IMR-90 (cell line): ENCODE measurements at regions not wholly inside any gene's neighbourhood (a gene's known extent, or its start where the extent isn't known, plus 50 kb on each side); places are given as distances from the start of the nearest gene placed in this dataset.

Experiments used
- ATAC-seq: fragments of 200-7000 bp; cut with Tn5 transposase; 2 replicates; pipeline ENCODE4 v1.9.1; 2020; ENCODE audit warnings: low read depth, mild to moderate bottlenecking, moderate library complexity
- BruUV-seq: library from RNA; stranded (reverse); fragments of 400-500 nt; replicated peaks from 2 replicates; lab custom pipeline; 2021; lab: Mats Ljungman, UMichigan
- CTCF ChIA-PET: fragments of 300-600 bp; formaldehyde crosslinking; extraction: SDS; loops from one replicate; lab custom pipeline; 2021; ENCODE audit warnings: antibody characterized with exemption; lab: Yijun Ruan, JAX
- POLR2A ChIA-PET: fragments of 300-600 bp; sonication (Branson Sonifier 250); formaldehyde crosslinking; loops from one replicate; lab custom pipeline; 2022; ENCODE audit warnings: antibody characterized with exemption; ENCODE audit not compliant: unreplicated experiment; lab: Charles Lee
- DNase-seq: peaks from one replicate; pipeline ENCODE4 v3.0.0; 2013
- H2AFZ ChIP-seq: replicated peaks from 2 replicates; pipeline ENCODE3; 2013; ENCODE audit warnings: low read length, mild to moderate bottlenecking; ENCODE audit not compliant: poor library complexity
- H2AK5ac ChIP-seq: 2 replicates; pipeline ENCODE4 v1.6.1; 2013; ENCODE audit warnings: low read depth, low read length, inconsistent platforms
- H2AK9ac ChIP-seq: replicated peaks from 2 replicates; pipeline ENCODE3; 2013; ENCODE audit warnings: mild to moderate bottlenecking, low read depth, low read length, moderate library complexity; ENCODE audit not compliant: poor library complexity
- H2BK120ac ChIP-seq: 2 replicates; pipeline ENCODE4 v1.6.1; 2013; ENCODE audit warnings: low read depth, low read length, inconsistent platforms
- H2BK15ac ChIP-seq: 3 replicates; pipeline ENCODE4 v1.6.1; 2013; ENCODE audit warnings: low read depth, low read length, inconsistent platforms
- H2BK20ac ChIP-seq: 2 replicates; pipeline ENCODE4 v1.6.1; 2013; ENCODE audit warnings: low read depth, mild to moderate bottlenecking, inconsistent platforms, low read length, moderate library complexity
- H2BK5ac ChIP-seq: 2 replicates; pipeline ENCODE4 v1.6.1; 2013; ENCODE audit warnings: mild to moderate bottlenecking, low read depth, low read length, inconsistent platforms; ENCODE audit not compliant: poor library complexity, severe bottlenecking
- H3K14ac ChIP-seq: replicated peaks from 2 replicates; pipeline ENCODE4 v1.6.1; 2013; ENCODE audit warnings: low read depth, low read length, inconsistent platforms
- H3K18ac ChIP-seq: 2 replicates; pipeline ENCODE4 v1.6.1; 2013; ENCODE audit warnings: low read depth, low read length, control low read depth
- H3K23ac ChIP-seq: 2 replicates; pipeline ENCODE4 v1.6.1; 2013; ENCODE audit warnings: low read depth, low read length, inconsistent platforms
- H3K27ac ChIP-seq: 2 replicates; pipeline ENCODE4 v1.5.1; 2013; ENCODE audit warnings: mild to moderate bottlenecking, control low read depth, low read length; ENCODE audit not compliant: insufficient read depth
- H3K27me3 ChIP-seq: 2 replicates; pipeline ENCODE4 v1.6.1; 2013; ENCODE audit warnings: low read length; ENCODE audit not compliant: control insufficient read depth, insufficient read depth
- H3K36me3 ChIP-seq: 2 replicates; pipeline ENCODE4 v1.6.1; 2013; ENCODE audit warnings: low read length, mixed read lengths; ENCODE audit not compliant: control insufficient read depth, insufficient read depth
- H3K4ac ChIP-seq: 2 replicates; pipeline ENCODE4 v1.6.1; 2013; ENCODE audit warnings: low read depth, low read length, inconsistent platforms
- H3K4me1 ChIP-seq: 2 replicates; pipeline ENCODE4 v1.6.1; 2013; ENCODE audit warnings: low read length, mixed read lengths; ENCODE audit not compliant: control insufficient read depth, insufficient read depth
- H3K4me2 ChIP-seq: 2 replicates; pipeline ENCODE4 v1.6.1; 2013; ENCODE audit warnings: low read depth, mild to moderate bottlenecking, control low read depth, low read length, moderate library complexity
- H3K4me3 ChIP-seq: 2 replicates; pipeline ENCODE4 v1.5.1; 2013; ENCODE audit warnings: low read depth, mild to moderate bottlenecking, control low read depth, low read length, moderate library complexity; ENCODE audit not compliant: insufficient read depth
- H3K56ac ChIP-seq: 2 replicates; pipeline ENCODE4 v1.6.1; 2013; ENCODE audit warnings: low read length, inconsistent platforms; ENCODE audit not compliant: insufficient read depth; ENCODE audit errors: extremely low read depth
- H3K79me1 ChIP-seq, 2 experiments: 2 replicates each; pipeline ENCODE4 v1.6.1; 2013; ENCODE audit warnings: low read length in 2 of 2, inconsistent platforms in 1 of 2, low read depth in 1 of 2
- H3K9ac ChIP-seq: 2 replicates; pipeline ENCODE4 v1.6.1; 2013; ENCODE audit warnings: low read depth, low read length, control low read depth
- H3K9me1 ChIP-seq: 2 replicates; pipeline ENCODE4 v1.6.1; 2013; ENCODE audit warnings: low read length, inconsistent platforms; ENCODE audit not compliant: insufficient read depth
- H3K9me3 ChIP-seq: 2 replicates; pipeline ENCODE4 v1.6.1; 2013; ENCODE audit warnings: low read length; ENCODE audit not compliant: control insufficient read depth, insufficient read depth
- H4K20me1 ChIP-seq: 2 replicates; pipeline ENCODE4 v1.6.1; 2013; ENCODE audit warnings: low read length, inconsistent platforms; ENCODE audit not compliant: insufficient read depth
- H4K5ac ChIP-seq: 2 replicates; pipeline ENCODE4 v1.6.1; 2013; ENCODE audit warnings: mild to moderate bottlenecking, low read depth, low read length, control low read depth
- H4K8ac ChIP-seq, 2 experiments: 2 replicates each; pipeline ENCODE4 v1.6.1; 2013; ENCODE audit warnings: low read depth in 2 of 2, low read length in 2 of 2, control low read depth in 1 of 2, inconsistent platforms in 1 of 2
- H4K91ac ChIP-seq: 2 replicates; pipeline ENCODE4 v1.6.1; 2013; ENCODE audit warnings: low read depth, low read length, inconsistent platforms; ENCODE audit not compliant: insufficient read depth
- NFE2L2 ChIP-seq: fragments of 150-350 bp; IDR thresholded peaks from 2 replicates; pipeline ENCODE4 v1.6.1; 2016; ENCODE audit warnings: low read depth, mild to moderate bottlenecking, low read length
- RFX5 ChIP-seq: IDR thresholded peaks from 2 replicates; pipeline ENCODE4 v1.8.0; 2012; ENCODE audit warnings: low read depth, mild to moderate bottlenecking, low read length, moderate library complexity
- USF2 ChIP-seq: fragments of 150-350 bp; IDR thresholded peaks from 2 replicates; pipeline ENCODE4 v1.6.1; 2017; ENCODE audit warnings: mild to moderate bottlenecking, antibody characterized with exemption, low read length, low read depth
- dilution Hi-C: fragments of 300-500 bp; cut with HindIII; formaldehyde crosslinking; loops from one replicate; pipeline ENCODE4 v1.14.3; 2018; ENCODE audit warnings: low sequenced_read_pairs; ENCODE audit not compliant: unreplicated experiment
- in situ Hi-C: fragments of 300-500 bp; cut with MboI; formaldehyde crosslinking; loops from 3 replicates; pipeline ENCODE4 v1.14.3; 2019; ENCODE audit warnings: low sequenced_read_pairs, inconsistent platforms, mixed read lengths
- intact Hi-C: fragments of 100-400 bp; cut with micrococcal nuclease; formaldehyde crosslinking; loops from 2 replicates; pipeline ENCODE4 v1.10.0; 2022

GRCh38 chr17:69950701-69951418, 124.2 kb upstream of the KCNJ16 start:
- Histone ChIP-seq H3K79me1 (no peaks in the 10 kb centered on the region), H3K4me1 (peaks cover 3% of the 10 kb centered on the region; the same call in 1 of the 2 replicates), H2AK9ac (no peak overlapping the region), H3K4me2 (no peak overlapping the region), H3K27ac (no peak overlapping the region), H4K8ac (no peak overlapping the region), H3K9ac (no peak overlapping the region), H2AFZ (no peak overlapping the region), H3K4ac (no peak overlapping the region), H3K56ac (no peak overlapping the region), H3K4me3 (no peak overlapping the region), H3K9me3 (no peaks in the 10 kb centered on the region), H2AK5ac (no peak overlapping the region), H2BK15ac (no peak overlapping the region), H2BK120ac (no peak overlapping the region), H4K20me1 (no peaks in the 10 kb centered on the region), H3K18ac (no peak overlapping the region), H4K91ac (no peak overlapping the region), H3K9me1 (no peaks in the 10 kb centered on the region), H3K36me3 (no peaks in the 10 kb centered on the region), H2BK20ac (no peak overlapping the region), H2BK5ac (no peak overlapping the region), H3K27me3 (no peaks in the 10 kb centered on the region), H3K14ac (no peak overlapping the region), H3K23ac (no peak overlapping the region), H4K5ac (no peak overlapping the region)
- intact Hi-C loops (no loop called here), in situ Hi-C loops (no loop called here), dilution Hi-C loops (no loop called here)
- ATAC-seq = no peak
- no peak for DNase-seq
- ChIA-PET CTCF (interaction anchor here (0.6 kb wide), 1 partner anchor 323 kb away, joined by 3 read pairs; no protein-coding TSS in a partner anchor), POLR2A (no interaction called here)
- TF ChIP-seq USF2 (no peak), RFX5 (no peak), NFE2L2 (no peak)
- BruUV-seq = no TSS peak
